HUDEP-2 (cell line): ENCODE measurements at regions not wholly inside any gene's neighbourhood (a gene's known extent, or its start where the extent isn't known, plus 50 kb on each side); places are given as distances from the start of the nearest gene placed in this dataset.

ENCODE experiments used
- DNase-seq, 76 experiments: peaks; one replicate each; lab custom pipeline; 2025; ENCODE audit not compliant: unreplicated experiment in 76 of 76; lab: John Stamatoyannopoulos, UW

- DNase-seq, result no peak
Observed at GRCh38 chr12:19970116-19970515, 398.2 kb upstream of the PDE3A start.

GRCh38 chr12:19970821-19971220 is 397.5 kb upstream of the PDE3A start:
- no peak for DNase-seq

- no peak for DNase-seq
Observed at GRCh38 chr12:19971361-19972280, 396.7 kb upstream of the PDE3A start.

DNA sequence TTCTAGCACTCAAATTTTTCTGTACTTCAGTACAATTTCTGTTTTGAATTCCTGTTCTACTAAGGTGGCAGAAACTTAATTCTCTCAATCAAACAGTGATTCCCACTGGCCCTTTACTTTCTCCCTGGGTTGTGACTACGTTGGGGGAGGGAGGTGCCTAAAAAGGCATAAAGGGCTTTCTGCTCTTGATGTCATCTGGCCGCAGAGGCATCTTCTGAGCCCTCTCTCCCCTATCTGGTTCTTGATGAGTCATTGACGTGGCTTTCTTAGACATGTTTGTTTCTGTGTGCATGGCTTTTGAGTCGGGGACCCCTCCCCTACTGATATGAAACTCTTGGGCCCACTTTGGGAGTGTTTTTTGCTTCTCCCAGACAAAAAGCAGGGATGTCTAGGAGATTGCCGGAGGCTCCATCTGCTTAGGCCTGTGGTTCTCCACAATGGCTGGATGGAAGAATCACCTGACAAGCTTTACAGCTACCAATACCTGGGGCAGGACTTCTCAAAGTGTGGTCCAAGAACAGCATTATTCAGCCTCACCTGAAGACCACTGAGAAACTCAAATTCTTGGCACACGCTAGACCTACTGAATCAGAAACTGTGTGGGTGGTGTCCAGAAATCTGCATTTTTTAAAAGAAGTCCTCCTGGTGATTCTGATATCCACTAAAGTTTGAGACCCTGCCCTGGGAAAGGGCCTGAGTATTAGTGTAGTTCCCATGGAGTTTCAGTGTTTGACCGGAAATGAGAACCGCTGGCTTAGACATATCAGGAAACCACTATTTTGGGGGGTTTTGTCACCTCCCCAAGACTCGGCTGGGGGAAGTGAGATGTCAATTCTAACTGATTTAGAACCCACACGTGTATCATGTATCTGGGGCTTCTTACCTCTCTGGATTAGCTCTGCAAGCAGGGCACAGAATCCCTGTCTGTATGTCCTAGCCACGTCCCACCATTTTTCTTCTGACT is 395.7 kb upstream of the PDE3A start:
- no peak for DNase-seq

- no peak for DNase-seq
Observed at GRCh38 chr12:19978193-19978592, 390.1 kb upstream of the PDE3A start.

GRCh38 chr12:19979584-19979983 is 388.8 kb upstream of the PDE3A start:
- DNase-seq, result no peak

DNA sequence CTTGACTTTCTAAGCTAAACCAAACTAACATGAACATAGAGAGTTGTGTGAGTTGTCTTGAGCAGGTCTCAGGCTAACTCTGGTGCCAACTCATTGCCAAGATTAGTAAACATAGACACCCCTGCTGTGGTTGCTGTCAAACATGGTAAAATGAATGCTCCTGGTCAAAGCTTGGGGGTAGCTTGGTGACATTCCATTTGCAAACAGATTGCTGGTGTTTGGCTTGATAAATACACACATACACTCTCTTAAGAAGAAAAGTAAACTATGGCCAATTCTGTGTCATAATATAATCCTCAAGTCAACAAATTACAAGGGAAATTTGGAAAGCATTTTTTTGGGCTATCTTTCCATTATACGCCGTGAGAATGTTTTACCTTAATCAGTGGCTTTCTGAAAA is 386.4 kb upstream of the PDE3A start:
- DNase-seq, result no peak

DNA sequence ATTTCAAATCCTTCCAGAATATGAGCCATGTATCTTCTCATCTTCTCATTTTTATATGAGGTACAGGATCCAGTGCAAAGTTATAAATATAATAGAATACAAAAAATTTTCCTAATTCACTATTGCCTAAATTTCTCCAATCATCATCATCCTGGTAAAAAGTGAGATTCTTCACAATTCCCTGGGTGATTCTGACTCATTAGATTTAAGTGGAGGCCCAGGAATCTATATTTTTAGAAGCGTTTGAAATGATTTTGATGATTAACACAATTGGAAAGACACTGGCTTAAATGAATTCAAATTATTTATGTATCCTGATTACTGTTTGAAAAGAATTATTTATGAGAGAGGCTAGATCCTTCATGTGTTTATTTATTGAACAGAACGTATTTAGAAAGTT is 380.3 kb upstream of the PDE3A start:
- DNase-seq, result no peak

- no peak for DNase-seq
Observed at GRCh38 chr12:19988459-19988873, 379.9 kb upstream of the PDE3A start.

GRCh38 chr12:19988948-19989347 is 379.4 kb upstream of the PDE3A start:
- no peak for DNase-seq

- DNase-seq, result no peak
Observed at GRCh38 chr12:19991146-19991545, 377.2 kb upstream of the PDE3A start.

DNA sequence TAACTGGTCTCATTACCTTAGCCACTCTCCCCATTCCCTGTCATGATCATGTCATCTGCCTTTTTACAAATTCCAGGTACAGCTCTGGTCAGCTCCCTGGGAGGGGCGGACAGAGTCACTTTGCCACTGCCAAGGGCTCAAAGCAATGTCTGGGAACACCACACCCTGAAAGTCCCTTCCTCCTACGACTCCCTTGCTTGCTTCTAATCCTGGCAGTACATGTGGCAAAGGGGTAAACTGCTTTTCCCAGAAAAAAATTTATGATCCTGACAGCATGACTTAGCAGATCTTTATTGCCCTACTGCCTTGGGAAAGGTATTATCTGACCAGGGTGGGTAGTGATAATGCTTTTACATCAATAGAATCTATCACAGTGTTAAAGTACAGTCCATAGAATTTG is 376.0 kb upstream of the PDE3A start:
- DNase-seq, result no peak

DNA sequence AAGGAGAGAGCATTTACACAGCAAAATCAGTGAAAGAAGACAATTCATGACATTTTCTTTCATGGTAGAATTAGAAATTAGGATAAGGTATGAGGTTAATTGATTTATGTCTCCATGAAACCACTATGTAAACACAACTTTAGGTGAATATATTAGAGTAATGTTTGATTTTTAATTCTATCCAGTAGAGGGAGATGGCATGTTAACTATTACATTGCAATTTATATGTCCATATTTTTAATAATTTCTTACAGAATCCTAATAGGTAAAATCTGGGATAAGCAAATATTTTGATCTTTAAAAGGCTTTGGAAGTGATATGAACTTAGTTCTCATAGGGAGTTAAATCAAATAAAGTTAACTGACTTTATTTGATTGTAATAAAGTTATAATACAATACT is 373.4 kb upstream of the PDE3A start:
- no peak for DNase-seq

DNA sequence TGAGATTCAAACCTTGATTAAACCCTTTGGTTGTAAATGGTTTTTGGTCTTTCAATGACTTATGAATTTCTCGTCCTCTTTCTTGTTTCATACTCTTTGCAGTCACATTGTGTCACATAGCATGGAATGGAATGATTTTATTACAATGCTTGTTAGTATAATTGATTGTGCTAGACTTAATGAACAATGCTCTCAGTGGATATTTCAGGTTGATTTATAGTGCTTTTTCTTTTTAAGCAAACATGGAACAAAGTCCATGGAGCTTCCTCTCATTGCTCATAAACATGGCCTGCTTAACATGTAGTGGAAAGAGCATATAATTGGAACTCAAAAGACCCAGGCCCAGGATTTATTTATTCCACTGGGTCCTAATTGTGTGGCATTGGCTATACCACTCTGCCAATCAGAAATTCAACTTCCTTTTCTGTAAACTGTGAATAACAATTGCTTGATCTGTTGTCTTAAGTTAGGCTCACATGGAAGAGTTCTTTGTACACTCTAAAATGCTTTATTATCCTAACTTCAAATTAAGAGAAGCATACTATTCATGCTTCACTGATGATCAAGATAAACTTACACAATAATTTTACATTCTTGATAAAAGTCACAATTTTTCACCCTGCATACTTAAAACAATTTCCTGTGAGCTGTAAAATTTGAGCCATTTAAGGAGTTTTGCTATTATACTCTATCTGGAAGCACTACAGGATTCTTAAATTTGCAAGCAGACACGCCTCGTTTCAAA is 370.5 kb upstream of the PDE3A start:
- DNase-seq, result no peak

DNA sequence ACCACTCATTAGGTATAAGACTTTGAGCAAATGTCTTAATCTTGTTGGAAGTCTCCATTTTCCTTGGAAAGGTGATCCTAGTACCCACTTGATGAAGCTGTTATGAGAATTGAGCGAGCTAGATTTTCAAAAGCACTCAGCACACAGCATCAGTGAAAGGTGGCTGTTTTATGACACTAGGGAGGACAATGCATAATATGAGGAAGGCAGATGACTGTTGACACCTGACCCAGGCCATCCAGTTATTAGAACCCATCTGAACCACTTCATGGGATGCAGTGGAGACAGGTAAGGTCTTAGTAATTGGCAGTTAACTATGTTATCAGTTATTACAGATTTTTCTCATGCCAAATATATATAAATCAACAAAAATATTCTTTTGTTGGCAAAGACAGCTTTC is 369.9 kb upstream of the PDE3A start:
- DNase-seq, result no peak

DNA sequence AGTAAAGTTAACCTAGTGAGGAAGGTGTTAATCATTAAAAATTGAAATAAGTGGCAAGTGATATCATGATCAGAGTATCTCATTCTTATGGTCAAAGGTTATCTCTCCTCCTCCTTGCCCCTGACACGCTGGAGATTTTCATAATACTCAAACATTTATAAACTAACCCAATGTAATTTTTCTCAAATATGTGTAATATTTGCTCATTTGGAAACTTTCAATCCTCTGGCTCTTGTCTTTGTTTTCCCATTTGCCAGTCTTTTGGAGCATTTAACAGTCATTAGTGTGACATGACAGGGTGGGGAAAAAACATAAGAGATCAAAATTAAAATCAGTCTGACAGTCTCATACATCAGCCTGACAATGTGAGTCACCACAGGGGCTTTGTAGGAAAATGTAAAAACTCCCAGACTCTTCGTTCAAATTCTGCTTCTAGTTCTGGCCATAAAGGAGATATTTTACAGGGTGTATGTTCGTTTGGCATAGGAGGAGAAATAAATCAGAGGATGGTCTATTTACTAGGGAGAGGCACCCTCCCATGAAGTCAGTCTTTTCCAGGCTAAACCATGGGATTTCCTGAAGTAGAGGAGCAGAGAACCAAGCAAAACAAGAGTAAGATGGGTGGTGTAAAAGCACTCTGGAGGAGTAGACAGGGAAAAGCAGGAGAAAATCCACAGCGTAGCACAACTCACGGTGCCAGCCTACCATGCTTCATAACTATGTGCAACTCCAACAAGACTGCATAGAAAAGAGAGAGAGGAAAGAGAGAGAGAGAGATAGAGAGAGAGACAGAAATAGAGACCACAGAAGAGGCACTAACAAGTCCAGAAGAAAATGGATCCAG is 369.2 kb upstream of the PDE3A start:
- no peak for DNase-seq

DNA sequence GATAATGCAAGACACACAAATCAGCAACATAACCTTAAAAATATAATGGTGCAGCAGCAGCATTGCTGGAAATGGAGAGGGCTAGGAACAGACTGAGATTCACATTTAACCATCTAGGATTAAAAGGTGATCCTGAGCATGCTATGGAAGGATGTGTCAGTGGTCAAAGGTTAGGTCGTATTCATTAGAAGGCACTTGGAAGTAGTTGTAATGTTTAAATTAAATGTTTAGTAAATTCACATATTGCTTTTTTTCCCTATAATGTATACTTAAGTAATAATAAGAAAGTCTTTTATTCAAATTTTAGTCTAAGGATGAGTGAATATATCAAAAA is 368.6 kb upstream of the PDE3A start:
- no peak for DNase-seq

GRCh38 chr12:20000229-20000849 is 368.0 kb upstream of the PDE3A start:
- no peak for DNase-seq

DNA sequence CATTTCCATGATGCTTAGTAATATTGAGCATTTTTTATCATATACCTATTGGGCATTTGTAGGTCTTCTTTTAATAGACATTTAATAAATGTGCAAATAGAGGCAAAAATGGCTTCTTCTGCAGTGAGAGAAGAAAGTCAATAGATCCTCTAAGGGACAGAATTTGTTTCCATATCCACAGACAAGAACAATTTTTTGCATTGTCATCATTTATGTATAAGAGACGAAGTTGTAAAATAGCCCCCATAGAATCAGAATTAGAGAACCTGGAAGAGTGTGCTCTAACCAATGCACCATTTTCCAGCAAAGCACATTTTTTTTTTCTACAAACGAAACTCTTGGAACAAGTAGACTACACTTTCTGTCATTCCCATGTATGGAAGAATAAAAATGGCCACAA is 365.1 kb upstream of the PDE3A start:
- DNase-seq, result no peak

DNA sequence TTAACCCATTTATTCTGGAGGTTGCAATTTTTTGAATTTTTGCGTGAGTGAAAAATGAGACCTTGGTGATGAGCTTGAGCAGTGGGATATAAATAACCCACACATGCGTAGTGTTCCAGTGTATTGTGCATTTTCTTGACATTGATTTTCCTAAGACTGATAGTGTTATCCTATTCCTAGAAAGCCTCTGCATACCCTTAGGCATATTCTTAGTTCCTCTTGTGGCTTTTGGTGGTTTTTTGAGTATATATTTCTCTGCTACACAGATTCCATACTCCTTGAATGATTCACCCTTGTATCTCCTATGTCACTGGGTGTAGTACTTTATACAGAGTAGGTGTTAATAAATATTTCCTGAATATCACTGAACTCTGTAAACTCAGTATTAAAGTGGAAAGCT is 363.4 kb upstream of the PDE3A start:
- no peak for DNase-seq
